ENCODE measurements at regions not wholly inside any gene's neighbourhood (a gene's known extent, or its start where the extent isn't known, plus 50 kb on each side); places are given as distances from the start of the nearest gene placed in this dataset.

DNA sequence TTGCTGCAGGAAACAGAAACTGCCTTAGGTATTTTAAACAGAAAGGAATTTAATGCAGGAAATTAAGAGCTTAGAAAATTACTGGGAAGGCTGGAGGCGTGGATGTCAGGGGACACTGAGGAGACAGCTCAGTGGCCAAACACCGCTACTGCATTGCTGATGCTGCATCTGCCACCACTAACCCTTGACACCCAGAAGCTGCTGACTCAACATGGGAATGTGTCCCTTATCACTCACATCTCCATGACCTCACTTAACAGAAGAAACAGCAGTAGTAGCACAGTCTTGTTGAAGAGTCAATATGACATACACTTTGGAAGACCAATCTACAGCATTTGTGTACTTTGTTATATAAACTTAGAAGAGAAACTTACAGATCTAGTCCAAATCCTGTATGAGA is 906.1 kb downstream of the SLC4A3 start:
- ChIA-PET POLR2A (interaction anchor here (0.6 kb wide), 1 partner anchor 175 kb away, joined by 3 read pairs; no protein-coding TSS in a partner anchor), CTCF (interaction anchor here (0.5 to 0.7 kb wide), 4 partner anchors 13 to 1437 kb away, joined by 3 read pairs; no protein-coding TSS in a partner anchor)
- peaks cover 13% of the 10 kb centered on the region for H3K9me3 Mint-ChIP-seq (ENCODE audit: unreplicated experiment)
- peak; percentile 8 for DNase-seq (ENCODE audit: unreplicated experiment)
- H3K36me3 Mint-ChIP-seq (ENCODE audit: insufficient read depth, unreplicated experiment) = no peaks in the 10 kb centered on the region
- H3K27ac Mint-ChIP-seq (ENCODE audit: low read depth, unreplicated experiment) = no peak overlapping the region
- no peaks in the 10 kb centered on the region for H3K27me3 Mint-ChIP-seq (ENCODE audit: insufficient read depth, unreplicated experiment)
- H3K4me3 Mint-ChIP-seq (ENCODE audit: unreplicated experiment) = no peak overlapping the region
- no peaks in the 10 kb centered on the region for H3K4me1 Mint-ChIP-seq (ENCODE audit: insufficient read depth, unreplicated experiment)
- no TSS peak for BruUV-seq (replicated peaks)
- intact Hi-C loops (cut with micrococcal nuclease) = no loop called here
- TF ChIP-seq, protein P1, sequence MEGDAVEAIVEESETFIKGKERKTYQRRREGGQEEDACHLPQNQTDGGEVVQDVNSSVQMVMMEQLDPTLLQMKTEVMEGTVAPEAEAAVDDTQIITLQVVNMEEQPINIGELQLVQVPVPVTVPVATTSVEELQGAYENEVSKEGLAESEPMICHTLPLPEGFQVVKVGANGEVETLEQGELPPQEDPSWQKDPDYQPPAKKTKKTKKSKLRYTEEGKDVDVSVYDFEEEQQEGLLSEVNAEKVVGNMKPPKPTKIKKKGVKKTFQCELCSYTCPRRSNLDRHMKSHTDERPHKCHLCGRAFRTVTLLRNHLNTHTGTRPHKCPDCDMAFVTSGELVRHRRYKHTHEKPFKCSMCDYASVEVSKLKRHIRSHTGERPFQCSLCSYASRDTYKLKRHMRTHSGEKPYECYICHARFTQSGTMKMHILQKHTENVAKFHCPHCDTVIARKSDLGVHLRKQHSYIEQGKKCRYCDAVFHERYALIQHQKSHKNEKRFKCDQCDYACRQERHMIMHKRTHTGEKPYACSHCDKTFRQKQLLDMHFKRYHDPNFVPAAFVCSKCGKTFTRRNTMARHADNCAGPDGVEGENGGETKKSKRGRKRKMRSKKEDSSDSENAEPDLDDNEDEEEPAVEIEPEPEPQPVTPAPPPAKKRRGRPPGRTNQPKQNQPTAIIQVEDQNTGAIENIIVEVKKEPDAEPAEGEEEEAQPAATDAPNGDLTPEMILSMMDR (IDR thresholded peaks at IDR 0.05; ENCODE audit: unreplicated experiment) = no peak

DNA sequence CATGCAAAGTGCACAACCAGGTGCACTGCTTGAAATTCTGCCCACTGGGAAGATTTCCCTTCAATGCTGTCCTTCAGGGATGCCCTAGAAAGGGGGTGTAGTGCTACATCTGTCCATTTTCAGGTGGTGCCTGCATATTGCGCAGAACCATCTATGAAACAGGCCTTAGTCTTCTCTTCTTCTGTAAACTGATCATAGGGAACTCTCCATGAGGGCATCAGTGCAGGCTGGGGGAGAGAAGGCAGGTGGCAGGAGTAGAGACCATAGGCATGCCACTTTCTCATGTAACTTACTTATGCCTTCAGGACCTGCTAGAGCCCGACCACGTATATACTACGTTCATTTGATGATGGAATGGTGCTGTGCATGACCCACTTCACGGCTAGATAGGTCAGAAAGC is 912.1 kb downstream of the SLC4A3 start:
- no TSS peak for BruUV-seq (replicated peaks)
- intact Hi-C loops (cut with micrococcal nuclease) = no loop called here
- Mint-ChIP-seq H3K4me3 (ENCODE audit: unreplicated experiment) (no peak overlapping the region), H3K36me3 (ENCODE audit: insufficient read depth, unreplicated experiment) (no peaks in the 10 kb centered on the region), H3K9me3 (ENCODE audit: unreplicated experiment) (no peaks in the 10 kb centered on the region), H3K27ac (ENCODE audit: low read depth, unreplicated experiment) (no peak overlapping the region), H3K4me1 (ENCODE audit: insufficient read depth, unreplicated experiment) (no peaks in the 10 kb centered on the region), H3K27me3 (ENCODE audit: insufficient read depth, unreplicated experiment) (no peaks in the 10 kb centered on the region)
- POLR2A ChIA-PET = no interaction called here
- CTCF ChIA-PET = no interaction called here
- TF ChIP-seq, protein P1 (IDR thresholded peaks at IDR 0.05; ENCODE audit: unreplicated experiment) = no peak
- no peak for DNase-seq (ENCODE audit: unreplicated experiment)

DNA sequence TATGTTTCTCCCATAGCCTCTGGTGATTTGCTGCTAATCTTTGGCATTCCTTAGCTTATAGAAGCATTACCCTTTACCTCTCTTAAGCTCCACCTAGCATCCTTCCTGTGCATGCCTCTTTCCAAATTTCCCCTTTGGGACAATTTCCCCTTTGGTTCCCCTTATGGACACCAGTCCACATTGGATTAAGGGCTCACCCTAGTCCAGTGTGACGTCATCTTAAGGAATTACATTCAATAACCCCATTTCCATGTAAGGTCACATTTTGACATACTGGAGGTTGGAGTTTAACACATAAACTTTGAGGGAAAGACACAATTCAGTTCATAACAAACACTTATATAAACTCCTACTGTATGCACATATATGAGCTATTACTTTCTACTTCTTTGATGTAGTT is 916.6 kb downstream of the SLC4A3 start:
- no peaks in the 10 kb centered on the region for H3K4me1 Mint-ChIP-seq (ENCODE audit: insufficient read depth, unreplicated experiment)
- intact Hi-C loops (cut with micrococcal nuclease) = no loop called here
- H3K27me3 Mint-ChIP-seq (ENCODE audit: insufficient read depth, unreplicated experiment) = peaks cover 11% of the 10 kb centered on the region

DNA sequence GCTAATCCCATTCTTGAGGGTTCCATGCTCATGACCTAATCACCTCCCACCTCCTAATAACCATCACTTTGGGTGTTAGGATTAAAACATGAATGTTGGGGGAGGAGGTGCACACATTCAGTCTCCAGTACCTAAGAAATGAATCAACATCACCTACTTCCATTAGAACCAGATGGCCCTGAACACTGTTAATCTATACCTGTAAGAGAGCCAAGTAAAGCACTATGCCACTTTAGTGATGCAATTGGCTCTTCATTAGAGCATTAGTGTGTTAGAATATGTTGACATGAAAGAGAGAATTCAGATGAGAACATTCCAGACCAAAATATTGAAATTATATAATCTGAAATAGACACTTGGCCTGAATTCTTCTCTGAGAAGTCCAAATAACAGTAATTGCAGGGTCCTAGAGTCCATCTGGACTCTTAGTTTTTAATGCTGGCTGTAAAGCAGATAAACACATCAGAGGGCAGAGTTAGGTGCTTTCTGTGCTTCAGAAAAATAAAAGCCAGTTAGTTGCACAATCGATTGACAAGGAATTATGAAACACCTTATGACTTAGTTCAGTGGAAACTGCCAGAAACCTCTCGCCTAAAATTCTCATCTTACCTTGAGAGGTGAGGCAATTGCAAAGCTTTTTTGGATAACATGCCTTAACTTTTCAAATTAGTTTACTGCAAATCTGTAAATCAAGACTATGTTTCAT is 923.7 kb downstream of the SLC4A3 start:
- Mint-ChIP-seq H3K9me3 (ENCODE audit: unreplicated experiment) (no peaks in the 10 kb centered on the region), H3K4me3 (ENCODE audit: unreplicated experiment) (no peak overlapping the region), H3K27ac (ENCODE audit: low read depth, unreplicated experiment) (no peak overlapping the region), H3K27me3 (ENCODE audit: insufficient read depth, unreplicated experiment) (peaks cover 7% of the 10 kb centered on the region), H3K36me3 (ENCODE audit: insufficient read depth, unreplicated experiment) (no peaks in the 10 kb centered on the region), H3K4me1 (ENCODE audit: insufficient read depth, unreplicated experiment) (peaks cover 8% of the 10 kb centered on the region)
- no TSS peak for BruUV-seq (replicated peaks)
- intact Hi-C loops (cut with micrococcal nuclease) = no loop called here
- ChIA-PET CTCF (interaction anchor here (0.5 kb wide), 1 partner anchor 14 kb away, joined by 3 read pairs; no protein-coding TSS in a partner anchor), POLR2A (interaction anchor here (0.6 kb wide), 1 partner anchor 175 kb away, joined by 3 read pairs; no protein-coding TSS in a partner anchor)
- TF ChIP-seq, protein P1 (IDR thresholded peaks at IDR 0.05; ENCODE audit: unreplicated experiment) = no peak
- peak; percentile 54 for DNase-seq (ENCODE audit: unreplicated experiment)

More for the DNA sequence above, 916.6 kb downstream of the SLC4A3 start:
- ChIA-PET CTCF (no interaction called here), POLR2A (no interaction called here)
- Mint-ChIP-seq H3K9me3 (ENCODE audit: unreplicated experiment) (no peaks in the 10 kb centered on the region), H3K4me3 (ENCODE audit: unreplicated experiment) (no peak overlapping the region), H3K36me3 (ENCODE audit: insufficient read depth, unreplicated experiment) (no peaks in the 10 kb centered on the region), H3K27ac (ENCODE audit: low read depth, unreplicated experiment) (no peak overlapping the region)
- TF ChIP-seq, protein P1 (IDR thresholded peaks at IDR 0.05; ENCODE audit: unreplicated experiment) = no peak
- DNase-seq (ENCODE audit: unreplicated experiment) = no peak
- BruUV-seq (replicated peaks) = no TSS peak
